ENCODE measurements at regions not wholly inside any gene's neighbourhood (a gene's known extent, or its start where the extent isn't known, plus 50 kb on each side); places are given as distances from the start of the nearest gene placed in this dataset.

- Histone ChIP-seq H3K27me3 (ENCODE audit: control insufficient read depth, insufficient read depth, low read length, poor library complexity, severe bottlenecking) (no peaks in the 10 kb centered on the region), H3K9me3 (ENCODE audit: control insufficient read depth, low read length) (no peaks in the 10 kb centered on the region), H3K36me3 (ENCODE audit: control insufficient read depth, insufficient read depth, low read length) (no peaks in the 10 kb centered on the region), H3K27ac (ENCODE audit: low read depth, low read length) (no peak overlapping the region), H3K9ac (ENCODE audit: extremely low read depth, low read length, poor library complexity, severe bottlenecking) (no peak overlapping the region), H3K4me3 (ENCODE audit: low read length) (no peak overlapping the region), H3K4me1 (ENCODE audit: control insufficient read depth, insufficient read depth, low read length) (no peaks in the 10 kb centered on the region)
- H3K36me3 Mint-ChIP-seq (ENCODE audit: low read depth), result no peaks in the 10 kb centered on the region
- no peak overlapping the region for H3K27ac Mint-ChIP-seq
- no peak overlapping the region for H3K4me3 Mint-ChIP-seq
- peaks cover 2% of the 10 kb centered on the region for H3K27me3 Mint-ChIP-seq (ENCODE audit: insufficient read depth)
- TF ChIP-seq CTCF (conservative IDR thresholded peaks at IDR 0.05), result no peak
- no peaks in the 10 kb centered on the region for H3K4me1 Mint-ChIP-seq
- WGBS, 2 experiments (ENCODE audit: insufficient coverage in 1 of 2, insufficient read length in 1 of 2), result 88 to 91% methylated on average over 1 of the region's 1 CpG
- no peaks in the 10 kb centered on the region for H3K9me3 Mint-ChIP-seq
- DNase-seq, result no peak
Observed at GRCh38 chr1:29880556-29880955, 644.2 kb downstream of the PTPRU start.

GRCh38 chr1:29879217-29879616 lies 642.9 kb downstream of the PTPRU start:
- WGBS, 2 experiments (ENCODE audit: insufficient coverage in 1 of 2, insufficient read length in 1 of 2), result 80 to 90% methylated on average over 3 to 8 of the region's 8 CpGs
- no peaks in the 10 kb centered on the region for H3K36me3 ChIP-seq (ENCODE audit: control insufficient read depth, insufficient read depth, low read length)
- H3K27ac Mint-ChIP-seq, result no peak overlapping the region

GRCh38 chr1:29878501-29878900 lies 642.2 kb downstream of the PTPRU start:
- H3K27ac Mint-ChIP-seq, result no peak overlapping the region
- TF ChIP-seq CTCF (conservative IDR thresholded peaks at IDR 0.05), result no peak
- H3K4me3 ChIP-seq (ENCODE audit: low read length), result no peak overlapping the region
- no peaks in the 10 kb centered on the region for H3K9me3 Mint-ChIP-seq
- 95% methylated on average over 8 to 9 of the region's 9 CpGs for WGBS, 2 experiments (ENCODE audit: insufficient coverage in 1 of 2, insufficient read length in 1 of 2)
- no peaks in the 10 kb centered on the region for H3K9me3 ChIP-seq (ENCODE audit: control insufficient read depth, low read length)
- no peak overlapping the region for H3K9ac ChIP-seq (ENCODE audit: extremely low read depth, low read length, poor library complexity, severe bottlenecking)
- peaks cover 2% of the 10 kb centered on the region for H3K27me3 Mint-ChIP-seq (ENCODE audit: insufficient read depth)
- no peaks in the 10 kb centered on the region for H3K27me3 ChIP-seq (ENCODE audit: control insufficient read depth, insufficient read depth, low read length, poor library complexity, severe bottlenecking)
- H3K36me3 Mint-ChIP-seq (ENCODE audit: low read depth), result no peaks in the 10 kb centered on the region
- no peak for DNase-seq
- H3K4me3 Mint-ChIP-seq, result no peak overlapping the region
- no peaks in the 10 kb centered on the region for H3K4me1 Mint-ChIP-seq
- H3K36me3 ChIP-seq (ENCODE audit: control insufficient read depth, insufficient read depth, low read length), result no peaks in the 10 kb centered on the region
- no peak overlapping the region for H3K27ac ChIP-seq (ENCODE audit: low read depth, low read length)
- H3K4me1 ChIP-seq (ENCODE audit: control insufficient read depth, insufficient read depth, low read length), result no peaks in the 10 kb centered on the region

More at GRCh38 chr1:29879217-29879616, 642.9 kb downstream of the PTPRU start:
- TF ChIP-seq CTCF (conservative IDR thresholded peaks at IDR 0.05), result no peak
- Mint-ChIP-seq H3K9me3 (no peaks in the 10 kb centered on the region), H3K4me3 (no peak overlapping the region), H3K36me3 (ENCODE audit: low read depth) (no peaks in the 10 kb centered on the region), H3K4me1 (no peaks in the 10 kb centered on the region), H3K27me3 (ENCODE audit: insufficient read depth) (peaks cover 2% of the 10 kb centered on the region)
- DNase-seq, result no peak
- no peaks in the 10 kb centered on the region for H3K27me3 ChIP-seq (ENCODE audit: control insufficient read depth, insufficient read depth, low read length, poor library complexity, severe bottlenecking)
- no peak overlapping the region for H3K9ac ChIP-seq (ENCODE audit: extremely low read depth, low read length, poor library complexity, severe bottlenecking)
- H3K27ac ChIP-seq (ENCODE audit: low read depth, low read length), result no peak overlapping the region
- H3K4me1 ChIP-seq (ENCODE audit: control insufficient read depth, insufficient read depth, low read length), result no peaks in the 10 kb centered on the region
- no peaks in the 10 kb centered on the region for H3K9me3 ChIP-seq (ENCODE audit: control insufficient read depth, low read length)
- H3K4me3 ChIP-seq (ENCODE audit: low read length), result no peak overlapping the region

Data from endodermal cell (in vitro differentiated cells).